Activated T-cell treated with anti-CD3 and anti-CD28 coated beads, Interleukin-2, amount 50 U/mL, for 72 hours (primary cell): ENCODE measurements at regions not wholly inside any gene's neighbourhood (a gene's known extent, or its start where the extent isn't known, plus 50 kb on each side); places are given as distances from the start of the nearest gene placed in this dataset.

Experiments used
- ATAC-seq, 2 donors: fragments of 150-1000 bp; cut with Tn5 transposase; replicated peaks in 1 of 2; 2 replicates each; pipeline ENCODE4 v1.10.0; 2021; ENCODE audit warnings: moderate library complexity in 2 of 2, mild to moderate bottlenecking in 1 of 2
- DNase-seq, 2 donors: peaks; one replicate each; pipeline ENCODE4 v3.0.0; 2021 to 2022; ENCODE audit warnings: mixed read lengths in 1 of 2
- H3K27ac Mint-ChIP-seq: one replicate; pipeline ENCODE4 v1.8.0; 2022; ENCODE audit warnings: mild to moderate bottlenecking, moderate library complexity, mixed read lengths
- H3K27me3 Mint-ChIP-seq: one replicate; pipeline ENCODE4 v1.8.0; 2022; ENCODE audit warnings: low read depth, mixed read lengths
- H3K36me3 Mint-ChIP-seq, 2 donors: one replicate each; pipeline ENCODE4 v1.8.0; 2022; ENCODE audit warnings: mixed read lengths in 2 of 2, mild to moderate bottlenecking in 1 of 2; ENCODE audit not compliant: insufficient read depth in 2 of 2
- H3K4me1 Mint-ChIP-seq: one replicate; pipeline ENCODE4 v1.8.0; 2022; ENCODE audit warnings: low read depth, mixed read lengths
- H3K4me3 Mint-ChIP-seq, 2 donors: one replicate each; pipeline ENCODE4 v1.8.0; 2022; ENCODE audit warnings: mild to moderate bottlenecking in 2 of 2, mixed read lengths in 2 of 2, moderate library complexity in 2 of 2
- H3K9me3 Mint-ChIP-seq, 2 donors: one replicate each; pipeline ENCODE4 v1.8.0; 2022; ENCODE audit warnings: mixed read lengths in 2 of 2

GRCh38 chr12:53844994-53845844, 93.4 kb upstream of the HOXC13 start:
- Mint-ChIP-seq H3K9me3 (no peaks in the 10 kb centered on the region), H3K27me3 (peaks cover 58% of the 10 kb centered on the region), H3K36me3 (no peaks in the 10 kb centered on the region), H3K4me1 (no peaks in the 10 kb centered on the region), H3K4me3 (no peak overlapping the region), H3K27ac (no peak overlapping the region)
- no peak for DNase-seq
- ATAC-seq = no peak

GRCh38 chr12:53845932-53846331, 92.7 kb upstream of the HOXC13 start:
- no peaks in the 10 kb centered on the region for H3K9me3 Mint-ChIP-seq
- H3K27ac Mint-ChIP-seq = no peak overlapping the region
- no peak for ATAC-seq
- no peak overlapping the region for H3K4me3 Mint-ChIP-seq
- no peaks in the 10 kb centered on the region for H3K4me1 Mint-ChIP-seq
- no peaks in the 10 kb centered on the region for H3K36me3 Mint-ChIP-seq
- DNase-seq = no peak
- H3K27me3 Mint-ChIP-seq = peaks cover 59% of the 10 kb centered on the region

- Mint-ChIP-seq H3K36me3 (no peaks in the 10 kb centered on the region), H3K9me3 (no peaks in the 10 kb centered on the region), H3K4me1 (no peaks in the 10 kb centered on the region), H3K27ac (no peak overlapping the region), H3K27me3 (peaks cover 49% of the 10 kb centered on the region), H3K4me3 (no peak overlapping the region)
- no peak for DNase-seq
- ATAC-seq = no peak
Measured at GRCh38 chr12:53849113-53849512, 89.5 kb upstream of the HOXC13 start.

- no peak overlapping the region for H3K4me3 Mint-ChIP-seq
- no peaks in the 10 kb centered on the region for H3K9me3 Mint-ChIP-seq
- DNase-seq (no peak), ATAC-seq (no peak)
- peaks cover 49% of the 10 kb centered on the region for H3K27me3 Mint-ChIP-seq
- no peaks in the 10 kb centered on the region for H3K36me3 Mint-ChIP-seq
- H3K4me1 Mint-ChIP-seq = no peaks in the 10 kb centered on the region
- H3K27ac Mint-ChIP-seq = no peak overlapping the region
Measured at GRCh38 chr12:53849656-53850055, 89.0 kb upstream of the HOXC13 start.

GRCh38 chr12:53852061-53852460, 86.6 kb upstream of the HOXC13 start:
- DNase-seq = no peak
- H3K27me3 Mint-ChIP-seq = peaks cover 52% of the 10 kb centered on the region
- ATAC-seq = no peak
- no peak overlapping the region for H3K27ac Mint-ChIP-seq
- H3K9me3 Mint-ChIP-seq = no peaks in the 10 kb centered on the region
- H3K4me3 Mint-ChIP-seq = no peak overlapping the region
- no peaks in the 10 kb centered on the region for H3K4me1 Mint-ChIP-seq
- H3K36me3 Mint-ChIP-seq = no peaks in the 10 kb centered on the region

- Mint-ChIP-seq H3K4me3 (no peak overlapping the region), H3K4me1 (no peaks in the 10 kb centered on the region), H3K36me3 (no peaks in the 10 kb centered on the region), H3K9me3 (no peaks in the 10 kb centered on the region), H3K27me3 (peaks cover 43% of the 10 kb centered on the region), H3K27ac (no peak overlapping the region)
- ATAC-seq = no peak
- no peak for DNase-seq
Measured at GRCh38 chr12:53852992-53853391, 85.6 kb upstream of the HOXC13 start.

GRCh38 chr12:53854701-53855316, 83.8 kb upstream of the HOXC13 start:
- no peak for ATAC-seq
- no peaks in the 10 kb centered on the region for H3K4me1 Mint-ChIP-seq

GRCh38 chr12:53856132-53856531, 82.5 kb upstream of the HOXC13 start:
- no peak for ATAC-seq
- no peak overlapping the region for H3K27ac Mint-ChIP-seq
- no peak for DNase-seq
- no peaks in the 10 kb centered on the region for H3K9me3 Mint-ChIP-seq
- no peak overlapping the region for H3K4me3 Mint-ChIP-seq
- no peaks in the 10 kb centered on the region for H3K4me1 Mint-ChIP-seq
- peaks cover 30% of the 10 kb centered on the region for H3K27me3 Mint-ChIP-seq
- no peaks in the 10 kb centered on the region for H3K36me3 Mint-ChIP-seq

More at GRCh38 chr12:53854701-53855316, 83.8 kb upstream of the HOXC13 start:
- Mint-ChIP-seq H3K9me3 (no peaks in the 10 kb centered on the region), H3K36me3 (no peaks in the 10 kb centered on the region), H3K27me3 (peaks cover 27% of the 10 kb centered on the region), H3K4me3 (no peak overlapping the region), H3K27ac (no peak overlapping the region)
- DNase-seq = no peak

GRCh38 chr12:53857666-53858065, 81.0 kb upstream of the HOXC13 start:
- ATAC-seq (no peak), DNase-seq (no peak)
- peaks cover 30% of the 10 kb centered on the region for H3K27me3 Mint-ChIP-seq
- no peaks in the 10 kb centered on the region for H3K9me3 Mint-ChIP-seq
- H3K36me3 Mint-ChIP-seq = no peaks in the 10 kb centered on the region
- H3K4me3 Mint-ChIP-seq = no peak overlapping the region
- H3K4me1 Mint-ChIP-seq = no peaks in the 10 kb centered on the region
- H3K27ac Mint-ChIP-seq = no peak overlapping the region

GRCh38 chr12:53860426-53861345, 77.9 kb upstream of the HOXC13 start:
- H3K27me3 Mint-ChIP-seq = peaks cover 18% of the 10 kb centered on the region
- no peaks in the 10 kb centered on the region for H3K9me3 Mint-ChIP-seq
- ATAC-seq (no peak), DNase-seq (no peak)
- no peaks in the 10 kb centered on the region for H3K4me1 Mint-ChIP-seq
- no peaks in the 10 kb centered on the region for H3K36me3 Mint-ChIP-seq
- no peak overlapping the region for H3K27ac Mint-ChIP-seq
- no peak overlapping the region for H3K4me3 Mint-ChIP-seq

- Mint-ChIP-seq H3K4me3 (no peak overlapping the region), H3K9me3 (no peaks in the 10 kb centered on the region), H3K4me1 (no peaks in the 10 kb centered on the region), H3K36me3 (no peaks in the 10 kb centered on the region), H3K27me3 (peaks cover 18% of the 10 kb centered on the region), H3K27ac (no peak overlapping the region)
- ATAC-seq = no peak
- no peak for DNase-seq
Measured at GRCh38 chr12:53862206-53862605, 76.4 kb upstream of the HOXC13 start.

GRCh38 chr12:53862831-53863230, 75.8 kb upstream of the HOXC13 start:
- Mint-ChIP-seq H3K27ac (no peak overlapping the region), H3K4me3 (no peak overlapping the region), H3K36me3 (no peaks in the 10 kb centered on the region), H3K27me3 (peaks cover 23% of the 10 kb centered on the region), H3K4me1 (no peaks in the 10 kb centered on the region), H3K9me3 (no peaks in the 10 kb centered on the region)
- DNase-seq (no peak), ATAC-seq (no peak)

- Mint-ChIP-seq H3K9me3 (no peaks in the 10 kb centered on the region), H3K27ac (no peak overlapping the region), H3K4me1 (no peaks in the 10 kb centered on the region), H3K4me3 (no peak overlapping the region), H3K36me3 (no peaks in the 10 kb centered on the region), H3K27me3 (peaks cover 32% of the 10 kb centered on the region)
- ATAC-seq (no peak), DNase-seq (no peak)
Measured at GRCh38 chr12:53866727-53867126, 71.9 kb upstream of the HOXC13 start.
